ENCODE measurements at regions not wholly inside any gene's neighbourhood (a gene's known extent, or its start where the extent isn't known, plus 50 kb on each side); places are given as distances from the start of the nearest gene placed in this dataset.

DNA sequence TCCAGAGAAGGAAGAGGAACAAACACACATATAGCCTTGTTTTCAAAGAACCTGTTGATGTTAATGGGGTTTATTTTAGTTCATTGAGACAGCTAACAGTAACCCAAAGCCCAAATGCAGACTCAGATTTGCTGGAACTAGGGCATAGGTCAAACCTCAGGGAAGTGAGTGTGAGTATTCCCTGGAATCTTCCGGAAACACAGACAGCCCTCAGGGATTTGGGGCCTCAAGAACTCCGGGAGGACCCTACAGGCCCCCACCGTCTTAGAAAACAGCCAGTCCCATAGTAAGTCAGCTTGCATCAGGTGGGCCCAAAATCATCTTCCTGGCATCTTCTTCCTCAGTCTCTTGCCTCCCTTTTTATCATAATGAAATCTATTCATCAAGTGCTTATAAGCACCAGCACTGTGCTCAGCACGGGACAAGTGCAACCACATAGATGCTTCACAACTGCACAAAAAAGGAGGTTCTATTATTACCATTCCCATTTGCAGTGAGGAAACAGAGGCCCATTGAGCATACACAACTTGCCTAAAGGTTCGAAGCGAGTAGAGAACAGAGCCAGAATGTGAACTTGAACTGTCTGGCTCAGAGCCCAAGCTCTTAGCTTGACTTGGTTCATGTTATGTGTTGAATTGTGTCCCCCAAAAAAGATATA lies 50.2 kb upstream of the BCL11A start:
- DNase-seq (ENCODE audit: low read depth), result no peak

DNA sequence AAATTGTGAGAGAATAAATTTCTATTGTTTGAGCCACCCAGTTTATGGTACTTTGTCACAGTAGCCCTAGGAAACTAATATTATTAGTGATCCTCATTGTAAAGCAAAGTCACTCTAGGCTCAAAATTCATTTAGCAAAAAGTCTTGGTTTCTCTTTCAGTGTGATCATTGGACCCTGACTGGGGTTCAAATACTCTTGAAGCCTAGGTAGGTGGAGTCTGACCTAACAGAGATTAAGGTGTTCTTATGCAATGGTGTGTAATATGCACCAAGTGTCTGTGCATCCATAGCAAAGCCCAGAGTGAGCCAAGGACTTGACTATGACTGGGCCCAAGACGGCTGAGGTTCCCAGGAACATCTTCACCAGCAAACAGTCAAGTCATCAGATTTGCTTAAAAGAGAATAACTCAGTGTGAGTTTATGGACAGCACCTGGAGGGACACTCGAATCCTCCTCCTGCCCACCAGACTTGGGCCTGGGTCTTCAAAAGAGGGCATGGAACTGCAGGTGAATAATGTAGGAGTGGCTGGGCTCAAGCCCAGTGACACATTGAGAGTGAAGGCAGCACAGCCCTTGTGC lies 51.1 kb upstream of the BCL11A start:
- no peak for DNase-seq (ENCODE audit: low read depth)

- DNase-seq (ENCODE audit: low read depth), result no peak
Observed at GRCh38 chr2:60605866-60606265, 52.4 kb upstream of the BCL11A start.

GRCh38 chr2:60608679-60609078 lies 55.2 kb upstream of the BCL11A start:
- no peak for DNase-seq (ENCODE audit: low read depth)

- no peak for DNase-seq (ENCODE audit: low read depth)
Observed at GRCh38 chr2:60612033-60612432, 58.6 kb upstream of the BCL11A start.

- DNase-seq (ENCODE audit: low read depth), result no peak
Observed at GRCh38 chr2:60614319-60614718, 60.9 kb upstream of the BCL11A start.

- DNase-seq (ENCODE audit: low read depth), result no peak
Observed at GRCh38 chr2:60621688-60622429, 68.4 kb upstream of the BCL11A start.

DNA sequence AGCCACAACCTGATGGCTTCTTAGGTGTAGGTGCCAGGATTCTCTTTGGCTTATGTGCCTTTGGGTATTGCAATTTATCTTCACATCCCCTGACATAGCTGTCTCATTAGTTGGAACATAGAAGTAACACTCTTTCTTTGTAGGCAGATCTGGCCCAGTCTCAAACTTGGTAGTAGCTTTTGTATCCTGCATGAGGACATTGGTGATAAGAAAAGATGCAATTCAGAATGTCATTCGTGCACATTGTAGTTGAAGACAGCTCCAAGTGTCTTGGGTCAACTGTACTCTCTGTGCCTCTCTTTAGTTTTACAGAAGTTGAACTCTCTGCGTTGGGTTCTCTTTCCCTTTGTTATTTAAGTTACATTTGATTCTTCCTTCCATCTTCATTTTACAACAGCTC lies 69.6 kb upstream of the BCL11A start:
- DNase-seq (ENCODE audit: low read depth), result no peak

- no peak for DNase-seq (ENCODE audit: low read depth)
Observed at GRCh38 chr2:60627412-60627811, 74.0 kb upstream of the BCL11A start.

GRCh38 chr2:60628026-60628425 lies 74.6 kb upstream of the BCL11A start:
- no peak for DNase-seq (ENCODE audit: low read depth)

GRCh38 chr2:60628615-60629304 lies 75.3 kb upstream of the BCL11A start:
- DNase-seq (ENCODE audit: low read depth), result no peak

DNA sequence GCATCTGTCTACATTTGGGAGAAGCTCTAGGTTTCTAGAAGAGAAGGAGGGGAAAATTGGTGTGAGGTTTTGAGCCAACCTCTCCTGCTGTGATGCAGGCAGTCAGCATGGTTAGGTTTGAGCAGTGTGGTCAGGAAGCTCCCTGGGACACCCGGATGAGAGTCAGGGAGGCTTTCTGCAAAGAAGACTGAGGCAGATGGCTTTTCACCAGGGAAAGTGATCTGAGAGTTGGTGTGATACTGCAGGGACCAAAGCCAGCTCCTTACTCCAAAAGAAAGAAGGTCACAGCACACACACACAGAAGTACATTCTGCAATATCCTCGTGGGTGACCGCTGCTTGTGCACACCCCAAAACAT lies 75.8 kb upstream of the BCL11A start:
- DNase-seq (ENCODE audit: low read depth), result no peak

DNA sequence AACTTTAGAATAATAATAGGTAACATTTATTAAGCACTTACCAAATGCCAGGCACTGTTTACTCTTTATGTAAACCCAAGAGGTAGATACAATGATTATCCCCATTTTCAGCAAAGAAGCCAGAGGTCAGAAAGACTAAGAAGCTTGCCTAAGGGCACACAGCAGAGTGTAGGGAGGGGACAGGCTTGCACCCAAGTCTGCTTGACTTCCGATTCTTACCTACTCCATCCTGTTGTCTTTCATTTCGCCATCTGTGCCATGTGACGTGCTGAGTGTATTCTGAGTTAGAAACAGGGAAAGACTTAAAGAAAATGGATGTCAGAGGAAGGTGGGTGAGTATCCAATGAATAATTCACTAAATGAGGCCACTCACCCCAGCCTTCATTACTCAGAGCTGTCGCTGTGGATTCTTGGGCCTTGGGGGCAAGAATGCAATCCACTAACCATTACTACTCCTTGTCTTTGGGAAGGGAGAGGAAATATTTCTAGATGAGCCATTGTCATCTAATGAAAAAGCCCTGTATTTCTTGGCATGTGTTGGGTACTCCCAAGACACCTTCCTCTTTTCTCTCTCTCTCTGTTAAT lies 76.4 kb upstream of the BCL11A start:
- DNase-seq (ENCODE audit: low read depth), result no peak

DNA sequence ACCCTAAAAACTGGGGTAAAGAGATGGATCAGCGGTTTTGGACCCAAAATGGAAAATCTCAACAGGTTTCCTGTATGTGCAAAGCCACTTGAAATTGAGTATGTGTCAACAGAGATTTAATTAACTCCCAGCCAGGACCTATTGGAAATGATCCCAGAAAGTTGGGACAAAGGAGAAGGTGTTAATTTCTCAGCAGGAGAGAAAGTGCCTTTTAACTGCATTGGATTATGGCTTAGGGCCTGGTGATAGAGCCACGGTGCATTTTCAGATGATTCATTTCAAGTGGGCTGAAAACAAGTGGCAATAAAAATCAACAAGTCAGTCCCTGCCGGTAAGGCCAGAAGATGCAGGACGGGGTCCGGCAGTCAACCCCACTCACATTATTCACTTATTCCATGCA lies 80.2 kb upstream of the BCL11A start:
- DNase-seq (ENCODE audit: low read depth), result no peak

- no peak for DNase-seq (ENCODE audit: low read depth)
Observed at GRCh38 chr2:60634438-60634837, 81.0 kb upstream of the BCL11A start.

GRCh38 chr2:60641811-60642788 lies 88.6 kb upstream of the BCL11A start:
- DNase-seq (ENCODE audit: low read depth), result no peak

DNA sequence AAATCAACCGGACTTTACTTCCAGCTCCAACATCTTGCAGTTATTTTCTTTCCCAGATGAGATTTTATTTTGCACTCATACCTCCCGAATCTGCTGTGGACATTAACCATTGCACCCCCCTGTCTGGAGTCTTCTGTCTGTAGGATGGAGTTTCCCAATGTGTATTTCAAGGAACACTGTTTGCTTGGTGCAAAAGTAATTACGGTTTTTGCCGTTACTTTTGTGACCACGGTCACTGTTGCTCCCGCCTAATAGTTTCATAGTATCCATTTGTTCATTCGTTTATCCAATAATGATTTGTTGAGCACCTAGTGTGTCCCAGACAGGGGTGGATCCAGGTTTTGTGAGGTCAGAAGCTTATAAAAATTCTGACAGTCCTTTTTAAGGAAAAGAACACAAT lies 90.3 kb upstream of the BCL11A start:
- DNase-seq (ENCODE audit: low read depth), result no peak

- DNase-seq (ENCODE audit: low read depth), result no peak
Observed at GRCh38 chr2:60644951-60645350, 91.5 kb upstream of the BCL11A start.

- DNase-seq (ENCODE audit: low read depth), result no peak
Observed at GRCh38 chr2:60648191-60648590, 94.7 kb upstream of the BCL11A start.

DNA sequence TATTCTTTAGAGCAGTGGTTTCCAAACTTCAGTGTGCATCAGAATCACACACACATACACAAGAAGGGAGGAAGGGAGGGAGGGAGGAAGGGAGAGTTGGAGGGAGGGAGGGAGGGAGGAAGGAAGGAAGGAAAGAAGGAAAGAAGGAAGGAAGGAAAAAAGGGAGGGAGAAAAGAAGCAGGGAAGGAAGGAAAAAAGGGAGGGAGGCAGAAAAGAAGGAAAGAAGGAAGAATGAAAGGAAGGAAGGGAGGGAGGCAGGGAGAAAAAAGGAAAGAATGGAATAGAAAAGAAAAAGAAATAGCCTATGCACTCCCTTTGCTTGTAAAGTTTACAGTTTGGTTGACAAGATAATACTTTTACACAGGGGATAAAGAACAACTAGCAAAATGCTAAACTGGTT lies 96.3 kb upstream of the BCL11A start:
- no peak for DNase-seq (ENCODE audit: low read depth)

GRCh38 chr2:60652832-60653340 lies 99.4 kb upstream of the BCL11A start:
- no peak for DNase-seq (ENCODE audit: low read depth)
